HG03469 (cell line): ENCODE measurements at regions not wholly inside any gene's neighbourhood (a gene's known extent, or its start where the extent isn't known, plus 50 kb on each side); places are given as distances from the start of the nearest gene placed in this dataset.

Experiments used
- ATAC-seq: cut with Tn5 transposase; IDR thresholded peaks from one replicate; pipeline ENCODE4 v1.9.1; 2021; ENCODE audit warnings: mild to moderate bottlenecking, moderate library complexity, moderate number of reproducible peaks; ENCODE audit not compliant: unreplicated experiment

DNA sequence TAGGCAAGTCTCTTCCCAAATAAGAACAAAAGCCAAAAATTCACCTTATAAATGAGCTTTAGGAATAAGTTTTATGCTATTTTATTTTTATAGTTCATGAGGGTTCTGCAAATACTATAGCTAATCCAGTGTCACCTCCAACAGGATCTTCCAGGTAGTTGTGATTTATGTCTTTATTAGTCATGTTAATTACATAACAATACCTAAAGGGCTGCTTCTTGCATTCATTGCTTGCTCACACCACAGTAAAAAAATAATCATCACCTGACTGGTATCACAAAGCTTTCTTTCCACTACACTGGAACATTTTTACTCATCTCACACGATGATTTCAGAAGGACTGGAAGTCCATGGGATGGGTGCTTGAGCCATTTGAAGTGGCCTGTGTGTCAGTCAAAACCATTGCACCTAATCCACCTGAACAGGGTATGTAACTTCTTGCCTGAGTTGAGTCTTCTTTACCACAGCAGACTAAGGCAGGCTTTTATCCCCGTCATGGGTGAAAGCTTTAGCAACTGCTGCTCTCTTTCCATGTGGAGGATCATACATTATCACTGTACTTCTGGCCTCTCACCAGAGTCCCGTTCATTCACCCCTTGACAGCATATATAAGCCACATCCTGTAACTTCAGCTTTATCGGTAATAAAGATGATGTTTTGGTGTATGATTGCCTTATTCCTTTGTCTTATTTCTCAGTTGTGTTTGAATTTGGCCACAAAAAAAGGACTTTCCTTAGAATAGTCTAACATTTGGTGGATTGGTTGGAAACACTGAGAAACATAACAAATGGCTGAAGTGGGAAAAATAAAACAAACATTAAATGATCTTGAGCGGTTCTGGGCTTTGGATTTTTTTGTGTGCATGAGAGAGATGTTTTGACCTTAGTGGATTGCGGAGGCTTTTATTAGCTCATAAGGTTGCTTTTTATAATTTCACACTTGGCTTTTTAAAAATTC, 382.6 kb upstream of the THBS1 start:
- no peak for ATAC-seq

DNA sequence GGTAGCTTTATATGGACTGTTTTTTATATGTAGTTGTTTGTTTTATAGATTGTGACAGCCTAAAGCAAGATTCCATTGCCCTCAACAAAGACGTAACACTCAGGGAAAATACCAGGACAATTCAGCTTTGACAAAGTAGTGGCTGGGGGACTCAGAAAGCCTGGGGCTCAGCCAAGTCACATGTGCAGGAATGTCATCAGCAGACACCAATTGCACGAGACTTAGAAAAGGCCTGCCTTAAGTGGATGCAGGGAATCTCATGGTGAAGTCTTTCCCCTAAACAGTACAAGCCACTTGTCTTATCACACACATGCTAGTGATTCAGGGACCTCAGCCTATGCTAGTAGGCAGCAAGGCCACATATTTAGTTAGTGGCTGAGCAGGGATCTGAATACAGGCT, 381.8 kb upstream of the THBS1 start:
- ATAC-seq: no peak

DNA sequence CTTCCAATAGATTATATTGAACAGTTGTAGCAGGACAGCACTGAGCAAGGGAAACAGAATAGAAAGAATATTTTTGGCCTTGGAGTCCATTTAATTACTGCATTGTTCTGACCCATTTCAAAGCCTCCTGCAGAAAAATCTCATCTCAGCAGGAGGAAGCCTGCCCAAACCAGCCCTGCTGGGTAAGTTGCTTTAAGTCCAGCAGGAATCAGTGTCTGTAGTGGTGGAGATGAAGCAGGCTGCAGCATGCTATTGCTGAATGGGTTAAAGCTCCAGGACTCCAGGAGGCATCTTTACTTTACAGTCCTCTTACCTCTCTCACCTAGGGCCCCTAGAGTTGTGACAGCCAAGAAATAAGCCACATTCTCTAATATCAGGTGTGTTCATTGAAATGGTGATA, 380.3 kb upstream of the THBS1 start:
- ATAC-seq: no peak

GRCh38 chr15:39202641-39203040, 378.2 kb upstream of the THBS1 start:
- ATAC-seq: no peak

- no peak for ATAC-seq
Observed at GRCh38 chr15:39204031-39204430, 376.8 kb upstream of the THBS1 start.

DNA sequence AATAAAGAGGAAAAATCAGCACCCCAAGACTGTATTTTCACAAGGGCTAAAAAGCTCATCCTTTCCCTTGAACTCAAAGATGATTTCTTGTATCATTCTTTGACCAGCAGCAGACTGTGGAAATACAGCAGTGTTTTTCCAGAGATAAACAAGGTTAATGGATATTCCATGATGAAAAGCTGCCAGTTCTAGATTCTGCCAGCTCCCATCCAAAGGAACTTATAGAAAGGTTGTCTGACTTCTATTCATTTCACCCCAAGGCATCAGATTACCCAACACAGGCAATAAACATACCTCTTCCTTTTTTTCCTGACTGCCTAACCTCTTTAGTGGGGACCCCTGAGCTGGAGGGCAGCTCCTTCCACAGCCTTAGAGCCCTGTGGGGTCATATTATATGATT, 375.8 kb upstream of the THBS1 start:
- no peak for ATAC-seq

DNA sequence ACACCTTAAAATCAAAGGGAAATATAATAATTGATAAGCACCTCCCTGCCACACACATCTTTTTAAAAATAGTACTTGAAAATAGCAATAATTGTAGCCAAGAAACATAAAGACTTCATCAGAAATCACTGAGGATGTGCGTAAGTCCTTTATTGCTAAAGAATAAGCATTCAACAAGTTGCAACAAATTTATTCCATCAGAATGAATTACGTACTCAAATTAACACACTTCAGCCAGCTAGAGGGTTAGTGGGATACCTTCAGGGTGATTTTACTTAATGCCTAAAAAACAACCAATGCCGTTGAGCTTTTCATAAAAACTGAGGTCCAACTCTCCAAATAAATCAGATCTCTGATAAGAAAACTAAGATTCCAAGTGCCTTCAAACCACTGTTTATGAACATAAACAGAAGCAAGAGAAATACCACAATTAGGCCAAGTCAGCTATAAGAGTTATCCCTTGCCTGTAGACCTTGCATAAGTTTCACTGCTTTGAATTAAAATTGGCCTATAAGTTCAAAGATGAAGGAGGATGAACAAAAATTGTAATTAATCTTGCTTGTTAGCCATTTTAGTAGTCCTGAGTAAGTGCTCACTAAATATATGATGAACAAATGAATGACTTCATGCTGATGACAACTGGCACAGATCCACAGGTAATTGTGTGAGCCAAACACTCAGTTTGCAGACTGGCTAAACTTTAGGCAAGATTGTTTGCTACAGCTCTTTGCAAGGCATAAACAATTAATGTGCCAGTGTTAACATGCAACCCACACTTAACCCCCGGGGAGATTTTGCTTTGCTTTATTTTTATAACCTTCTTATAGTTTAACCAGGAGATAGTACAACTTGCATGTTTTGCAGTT, 375.1 kb upstream of the THBS1 start:
- ATAC-seq: no peak

- no peak for ATAC-seq
Observed at GRCh38 chr15:39207532-39208115, 373.3 kb upstream of the THBS1 start.

DNA sequence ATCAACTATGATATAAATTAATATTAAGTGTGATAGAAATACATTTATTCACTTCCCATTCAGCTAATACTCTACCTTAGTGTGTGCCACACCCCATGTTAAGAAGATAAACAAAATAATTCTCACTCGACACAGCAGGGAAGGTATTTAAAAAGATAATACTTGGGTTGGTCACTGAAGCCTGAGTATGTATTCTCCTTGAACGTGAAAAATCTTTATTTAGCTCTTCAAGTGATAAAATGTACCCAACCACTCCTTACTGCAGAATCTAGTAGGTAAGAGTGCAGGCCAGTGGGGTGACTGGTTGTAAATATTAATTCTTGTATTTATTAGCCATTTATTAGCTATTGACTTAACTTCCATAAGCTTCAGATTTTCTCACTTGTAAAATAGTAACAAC, 372.7 kb upstream of the THBS1 start:
- ATAC-seq: no peak

- no peak for ATAC-seq
Observed at GRCh38 chr15:39209548-39210211, 371.2 kb upstream of the THBS1 start.

DNA sequence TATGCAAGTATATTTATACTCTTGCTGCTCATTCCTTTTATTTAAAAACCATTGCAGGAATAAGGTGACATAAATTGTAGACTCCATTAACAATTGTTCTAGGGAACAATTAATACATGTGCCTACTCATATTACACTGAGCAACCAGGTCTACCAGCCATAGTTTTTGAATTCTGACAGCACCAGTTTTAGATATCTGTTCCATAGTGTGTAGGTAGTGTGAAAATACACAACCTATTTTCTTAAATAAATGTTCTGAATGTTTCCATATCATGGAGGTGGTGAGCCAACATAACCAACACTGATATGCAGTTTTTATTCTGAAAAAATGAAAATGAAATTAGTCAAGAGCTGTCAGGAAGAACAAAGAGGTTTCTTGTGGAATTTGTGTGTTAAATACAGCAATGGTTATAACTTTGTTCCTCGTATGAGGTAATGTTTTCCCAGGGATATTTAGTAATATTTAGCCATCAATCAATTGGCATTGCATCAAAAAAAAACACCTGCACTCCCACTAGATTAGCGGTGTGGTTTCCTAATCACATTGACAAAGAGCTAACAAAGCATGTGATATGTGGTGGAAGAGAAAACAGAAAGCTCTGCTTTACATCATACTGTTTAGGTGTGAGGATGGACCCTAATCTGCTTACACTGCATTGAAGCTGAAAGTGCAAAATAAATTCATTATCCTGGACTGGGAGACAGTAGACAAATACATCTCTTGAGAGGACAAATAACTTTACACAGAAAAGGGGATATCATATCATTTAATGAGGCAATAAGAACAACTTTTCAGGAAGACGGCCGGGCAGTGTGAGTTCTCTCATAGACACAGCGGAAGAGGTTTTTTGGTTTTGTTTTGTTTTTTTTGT, 369.5 kb upstream of the THBS1 start:
- ATAC-seq: no peak

- ATAC-seq: no peak
Observed at GRCh38 chr15:39213385-39213840, 367.5 kb upstream of the THBS1 start.

DNA sequence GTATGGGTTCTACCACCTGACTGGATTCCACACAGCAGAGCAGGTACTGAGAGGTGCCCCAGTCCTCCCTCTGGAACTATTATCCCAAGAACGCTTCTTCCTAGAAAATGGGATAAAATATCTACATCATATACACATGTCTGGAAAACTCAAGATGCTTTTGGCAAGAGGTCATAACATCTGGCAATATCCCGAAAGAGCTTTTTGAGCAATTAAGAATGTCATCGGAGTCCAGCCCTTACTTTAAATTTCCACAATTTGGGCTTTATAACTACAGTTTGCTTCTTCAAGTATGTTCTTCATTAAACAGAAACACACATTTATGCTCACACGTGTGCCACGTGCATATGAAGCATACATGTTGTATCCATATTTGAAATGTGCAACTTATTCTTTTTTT, 365.9 kb upstream of the THBS1 start:
- ATAC-seq: no peak

- no peak for ATAC-seq
Observed at GRCh38 chr15:39216816-39217215, 364.1 kb upstream of the THBS1 start.

GRCh38 chr15:39219608-39220007, 361.3 kb upstream of the THBS1 start:
- no peak for ATAC-seq

DNA sequence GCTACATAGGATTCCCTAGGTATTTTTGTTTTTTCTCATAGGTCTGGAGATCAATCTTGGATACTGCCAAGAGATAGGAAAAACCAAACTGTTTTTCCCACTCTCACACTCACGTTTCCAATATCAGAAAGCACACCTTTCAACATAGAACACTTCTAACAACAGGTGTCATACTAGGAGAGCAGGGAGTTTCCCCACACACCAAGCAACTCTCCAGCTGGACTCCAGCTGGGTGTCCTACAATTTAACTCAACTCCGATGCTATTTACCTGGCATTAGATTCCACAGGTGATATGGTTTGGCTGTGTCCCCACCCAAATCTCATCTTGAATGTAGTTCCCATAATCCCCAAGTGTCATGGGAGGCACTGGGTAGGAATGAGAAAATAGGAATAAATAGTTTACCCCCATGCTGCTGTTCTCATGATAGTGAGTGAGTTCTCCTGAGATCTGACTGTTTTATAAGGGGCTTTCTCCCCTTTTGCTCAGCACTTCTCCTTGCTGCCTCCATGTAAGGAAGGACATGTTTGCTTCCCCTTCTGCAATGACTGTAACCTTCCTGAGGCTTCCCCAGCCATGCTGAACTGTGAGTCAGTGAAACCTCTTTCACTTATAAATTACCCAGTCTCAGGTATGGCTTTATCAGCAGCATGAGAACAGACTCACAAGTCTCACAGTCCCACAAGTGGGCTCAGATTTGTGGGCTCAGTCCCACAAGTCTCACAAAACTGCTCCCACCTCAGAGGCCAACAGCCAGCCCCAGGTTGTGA, 354.5 kb upstream of the THBS1 start:
- ATAC-seq: no peak

DNA sequence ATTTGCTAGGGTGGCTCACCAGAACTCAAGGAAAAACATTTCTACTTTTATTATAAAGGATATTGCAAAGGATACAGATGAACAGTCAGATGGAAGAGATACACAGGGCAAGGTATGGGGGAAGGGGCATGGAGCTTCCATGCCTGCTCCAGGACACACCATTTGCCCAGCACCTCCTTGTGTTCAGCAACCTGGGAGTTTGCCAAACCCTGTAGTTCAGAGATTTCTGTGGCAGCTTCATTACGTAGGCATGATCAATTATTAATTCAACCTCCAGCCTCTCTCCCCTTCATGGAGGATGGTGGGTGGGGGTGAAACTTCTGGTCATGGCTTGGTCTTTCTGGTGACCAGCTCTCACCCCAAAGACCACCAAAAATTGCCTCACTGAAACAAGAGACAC, 353.9 kb upstream of the THBS1 start:
- no peak for ATAC-seq

DNA sequence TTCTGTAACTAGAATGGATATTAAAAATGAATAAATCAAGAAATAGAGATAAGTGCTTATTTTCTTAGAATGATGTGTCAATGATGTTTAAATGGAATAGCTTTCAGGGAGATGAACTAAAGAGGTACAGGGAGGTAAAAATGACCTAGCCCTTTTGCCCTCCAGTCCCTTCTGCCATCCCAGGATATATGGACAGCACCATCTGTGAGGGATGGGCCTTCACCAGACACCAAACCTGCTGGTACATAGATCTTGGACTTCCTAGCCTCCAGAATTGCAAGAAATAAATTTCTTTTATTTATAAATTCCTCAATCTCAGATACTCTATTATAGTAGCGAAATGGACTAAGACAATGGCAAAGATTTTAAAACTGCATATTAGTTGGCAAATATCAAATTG, 352.0 kb upstream of the THBS1 start:
- ATAC-seq: no peak
